ENCODE measurements at regions not wholly inside any gene's neighbourhood (a gene's known extent, or its start where the extent isn't known, plus 50 kb on each side); places are given as distances from the start of the nearest gene placed in this dataset.

GRCh38 chr20:51165131-51165530 lies 142.2 kb upstream of the KCNG1 start:
- TF ChIP-seq, protein P1, sequence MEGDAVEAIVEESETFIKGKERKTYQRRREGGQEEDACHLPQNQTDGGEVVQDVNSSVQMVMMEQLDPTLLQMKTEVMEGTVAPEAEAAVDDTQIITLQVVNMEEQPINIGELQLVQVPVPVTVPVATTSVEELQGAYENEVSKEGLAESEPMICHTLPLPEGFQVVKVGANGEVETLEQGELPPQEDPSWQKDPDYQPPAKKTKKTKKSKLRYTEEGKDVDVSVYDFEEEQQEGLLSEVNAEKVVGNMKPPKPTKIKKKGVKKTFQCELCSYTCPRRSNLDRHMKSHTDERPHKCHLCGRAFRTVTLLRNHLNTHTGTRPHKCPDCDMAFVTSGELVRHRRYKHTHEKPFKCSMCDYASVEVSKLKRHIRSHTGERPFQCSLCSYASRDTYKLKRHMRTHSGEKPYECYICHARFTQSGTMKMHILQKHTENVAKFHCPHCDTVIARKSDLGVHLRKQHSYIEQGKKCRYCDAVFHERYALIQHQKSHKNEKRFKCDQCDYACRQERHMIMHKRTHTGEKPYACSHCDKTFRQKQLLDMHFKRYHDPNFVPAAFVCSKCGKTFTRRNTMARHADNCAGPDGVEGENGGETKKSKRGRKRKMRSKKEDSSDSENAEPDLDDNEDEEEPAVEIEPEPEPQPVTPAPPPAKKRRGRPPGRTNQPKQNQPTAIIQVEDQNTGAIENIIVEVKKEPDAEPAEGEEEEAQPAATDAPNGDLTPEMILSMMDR (IDR thresholded peaks at IDR 0.05) = no peak
- TF ChIP-seq POLR2A (IDR thresholded peaks at IDR 0.05) = no peak
- TF ChIP-seq EP300 (IDR thresholded peaks at IDR 0.05) = no peak

Measured in stomach (tissue), 4 donors.